Mucosa of descending colon (tissue), 3 donors: ENCODE measurements at regions not wholly inside any gene's neighbourhood (a gene's known extent, or its start where the extent isn't known, plus 50 kb on each side); places are given as distances from the start of the nearest gene placed in this dataset.

ENCODE experiments used
- ATAC-seq: fragments of 200-7000 bp; cut with Tn5 transposase; one replicate; pipeline ENCODE4 v1.9.1; 2020; ENCODE audit warnings: mild to moderate bottlenecking, moderate library complexity
- DNase-seq, 3 donors: peaks; one replicate each; pipeline ENCODE4 v3.0.0-alpha.2; 2020
- H3K36me3 ChIP-seq: fragments of 200-600 bp; one replicate; pipeline ENCODE4 v1.8.0; 2021; ENCODE audit warnings: low read depth, mild to moderate bottlenecking
- H3K4me1 ChIP-seq: fragments of 200-600 bp; one replicate; pipeline ENCODE4 v1.8.0; 2021; ENCODE audit warnings: low read depth, mild to moderate bottlenecking
- H3K4me3 ChIP-seq: fragments of 200-600 bp; one replicate; pipeline ENCODE4 v1.8.0; 2021; ENCODE audit warnings: mild to moderate bottlenecking
- H3K9me3 ChIP-seq: fragments of 200-600 bp; one replicate; pipeline ENCODE4 v1.8.0; 2021; ENCODE audit warnings: mild to moderate bottlenecking
- CTCF ChIP-seq: fragments of 200-600 bp; IDR thresholded peaks from one replicate; pipeline ENCODE4 v1.8.0; 2022; ENCODE audit warnings: antibody characterized with exemption, mild to moderate bottlenecking
- intact Hi-C, 2 donors: fragments of 100-400 bp; cut with DNase I in 1 of 2; cut with micrococcal nuclease in 1 of 2; formaldehyde crosslinking; loops; one replicate each; pipeline versions ENCODE4 v1.11.0 to v1.11.1; 2022; cut with DNase I, micrococcal nuclease
- donor health status: DM: no; HTN: no; CAD: no; lungs with moderate emphysema.
- donor health status: DM: no; HTN: no; CAD: no.
- donor health status: DM: no; HTN: yes; CAD: no.

DNA sequence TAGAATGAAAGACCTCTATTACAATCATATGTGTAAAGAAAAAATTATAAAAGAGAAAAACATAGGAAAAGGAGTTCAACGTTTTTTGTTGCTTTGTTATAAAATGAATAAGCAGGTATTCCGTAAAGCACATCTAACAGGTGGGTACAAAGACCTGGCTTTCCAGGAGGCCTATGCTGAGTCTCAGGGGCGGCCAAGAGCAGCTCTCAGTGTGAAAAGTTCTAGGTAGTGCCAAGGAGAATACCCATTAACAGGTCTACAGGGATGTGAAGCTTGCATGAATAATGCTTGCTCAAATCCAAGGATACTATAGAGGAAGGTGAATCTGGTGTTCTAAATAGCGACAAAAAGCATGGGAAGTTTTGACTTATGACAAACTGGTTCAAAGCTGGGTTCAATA, 944.4 kb downstream of the PDHA2 start:
- ATAC-seq (no peak), DNase-seq (no peak)
- Histone ChIP-seq H3K4me1 (no peaks in the 10 kb centered on the region), H3K9me3 (no peaks in the 10 kb centered on the region), H3K4me3 (no peak overlapping the region), H3K36me3 (no peaks in the 10 kb centered on the region)
- intact Hi-C loops: no loop called here
- no peak for TF ChIP-seq CTCF

DNA sequence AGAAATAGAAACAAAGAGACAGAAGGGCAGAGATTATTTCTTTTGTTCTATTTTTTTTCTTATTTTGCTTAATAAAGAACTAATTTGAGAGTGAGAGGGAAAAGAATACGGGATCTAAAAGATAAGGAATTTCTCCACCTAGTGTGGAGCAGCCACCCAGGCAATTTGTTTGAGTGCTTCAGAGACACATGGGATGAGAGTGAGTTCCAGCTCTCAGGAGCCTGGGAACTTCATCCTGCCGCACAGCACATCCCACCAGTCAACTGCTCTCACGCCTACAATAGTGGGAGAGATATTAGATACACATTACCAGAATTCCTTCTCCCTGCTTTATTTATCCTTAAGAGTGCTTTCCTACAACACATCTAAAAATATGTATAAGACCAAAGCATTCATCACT, 946.4 kb downstream of the PDHA2 start:
- Histone ChIP-seq H3K4me1 (no peaks in the 10 kb centered on the region), H3K36me3 (no peaks in the 10 kb centered on the region), H3K9me3 (no peaks in the 10 kb centered on the region), H3K4me3 (no peak overlapping the region)
- intact Hi-C loops: no loop called here
- no peak for DNase-seq
- ATAC-seq: no peak
- TF ChIP-seq CTCF: no peak

DNA sequence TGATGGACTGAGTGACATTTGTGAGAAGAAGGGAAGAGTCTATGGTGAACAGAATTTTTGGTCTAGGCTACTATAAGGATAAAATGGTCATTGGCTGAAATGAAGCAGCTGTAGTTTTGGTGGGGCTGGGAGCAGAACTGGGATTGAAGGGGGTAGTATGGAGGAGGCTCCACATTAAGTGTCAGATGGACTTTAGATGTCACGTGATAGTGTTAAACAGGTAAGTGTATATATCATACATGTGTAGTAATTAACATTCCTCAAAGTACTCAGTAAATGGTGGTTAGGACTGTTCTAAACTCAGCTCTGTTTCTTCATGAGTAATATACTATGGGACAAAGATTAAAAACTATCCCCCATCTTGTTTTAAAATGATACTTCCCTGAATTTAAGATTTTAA, 947.9 kb downstream of the PDHA2 start:
- Histone ChIP-seq H3K9me3 (no peaks in the 10 kb centered on the region), H3K4me1 (no peaks in the 10 kb centered on the region), H3K36me3 (no peaks in the 10 kb centered on the region), H3K4me3 (no peak overlapping the region)
- DNase-seq: no peak
- ATAC-seq: no peak
- TF ChIP-seq CTCF: no peak
- intact Hi-C loops: no loop called here

DNA sequence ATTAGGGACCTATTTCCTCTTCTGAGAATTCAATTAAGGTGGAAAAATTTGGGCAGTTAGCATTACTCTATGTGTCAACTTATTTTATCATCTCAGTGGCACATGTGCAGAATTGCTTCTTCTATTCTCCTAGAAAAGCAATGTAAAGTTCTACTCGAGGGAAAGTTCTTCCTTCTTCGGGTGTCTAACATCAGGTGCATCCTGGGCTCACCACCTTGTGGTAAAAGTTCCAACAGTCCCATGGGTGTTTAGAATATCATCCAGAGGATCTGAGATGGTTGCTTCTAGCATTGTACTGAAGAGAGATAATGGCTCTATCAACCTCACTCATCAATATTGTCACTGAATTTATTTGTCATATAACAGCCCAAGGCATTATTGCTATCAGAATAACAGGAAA, 969.7 kb downstream of the PDHA2 start:
- TF ChIP-seq CTCF: no peak
- H3K9me3 ChIP-seq: peaks cover 4% of the 10 kb centered on the region
- intact Hi-C loops: no loop called here
- ATAC-seq (no peak), DNase-seq (no peak)
- H3K4me1 ChIP-seq: no peaks in the 10 kb centered on the region
- no peaks in the 10 kb centered on the region for H3K36me3 ChIP-seq
- H3K4me3 ChIP-seq: no peak overlapping the region

DNA sequence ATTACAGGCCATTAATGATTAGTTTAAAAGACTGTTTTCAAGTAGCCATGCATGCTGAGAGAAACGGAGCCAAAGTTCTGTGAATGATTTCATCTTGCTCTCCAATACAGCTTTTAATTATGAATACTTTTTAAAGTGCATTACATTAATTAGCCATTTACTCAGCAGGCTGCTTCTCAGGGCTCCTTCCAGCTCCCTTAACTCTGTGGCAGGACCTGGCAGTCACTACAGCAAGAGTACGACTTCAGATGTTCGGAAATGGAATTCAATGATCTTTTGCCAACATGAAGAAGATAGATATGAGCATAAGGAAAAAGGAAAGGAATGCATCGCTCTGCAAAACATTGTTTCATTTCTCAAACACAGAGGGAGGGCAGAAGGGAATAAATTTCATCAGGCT, 987.2 kb downstream of the PDHA2 start:
- no peaks in the 10 kb centered on the region for H3K9me3 ChIP-seq
- DNase-seq (no peak), ATAC-seq (no peak)
- no peaks in the 10 kb centered on the region for H3K36me3 ChIP-seq
- no peaks in the 10 kb centered on the region for H3K4me1 ChIP-seq
- intact Hi-C loops: no loop called here
- TF ChIP-seq CTCF: no peak
- no peak overlapping the region for H3K4me3 ChIP-seq

- Histone ChIP-seq H3K4me3 (no peak overlapping the region), H3K4me1 (no peaks in the 10 kb centered on the region), H3K36me3 (no peaks in the 10 kb centered on the region), H3K9me3 (no peaks in the 10 kb centered on the region)
- TF ChIP-seq CTCF: no peak
- DNase-seq (no peak), ATAC-seq (no peak)
- intact Hi-C loops: no loop called here
Measured at GRCh38 chr4:96833831-96834230, 993.9 kb downstream of the PDHA2 start.
